Lower leg skin (tissue), 3 donors: ENCODE measurements at regions not wholly inside any gene's neighbourhood (a gene's known extent, or its start where the extent isn't known, plus 50 kb on each side); places are given as distances from the start of the nearest gene placed in this dataset.

Source experiments
- POLR2A ChIP-seq, 2 donors: fragments of 450-650 bp; IDR thresholded peaks; one replicate each; pipeline ENCODE4 v1.6.1; 2016 to 2017; ENCODE audit warnings: antibody characterized with exemption in 2 of 2, mild to moderate bottlenecking in 1 of 2, moderate library complexity in 1 of 2
- TF ChIP-seq, protein P1 (sequence below), 3 donors: fragments of 450-650 bp; IDR thresholded peaks; one replicate each; pipeline ENCODE4 v1.5.1; 2016; ENCODE audit warnings: antibody characterized with exemption in 3 of 3, mild to moderate bottlenecking in 3 of 3, moderate library complexity in 2 of 3

- TF ChIP-seq, protein P1, sequence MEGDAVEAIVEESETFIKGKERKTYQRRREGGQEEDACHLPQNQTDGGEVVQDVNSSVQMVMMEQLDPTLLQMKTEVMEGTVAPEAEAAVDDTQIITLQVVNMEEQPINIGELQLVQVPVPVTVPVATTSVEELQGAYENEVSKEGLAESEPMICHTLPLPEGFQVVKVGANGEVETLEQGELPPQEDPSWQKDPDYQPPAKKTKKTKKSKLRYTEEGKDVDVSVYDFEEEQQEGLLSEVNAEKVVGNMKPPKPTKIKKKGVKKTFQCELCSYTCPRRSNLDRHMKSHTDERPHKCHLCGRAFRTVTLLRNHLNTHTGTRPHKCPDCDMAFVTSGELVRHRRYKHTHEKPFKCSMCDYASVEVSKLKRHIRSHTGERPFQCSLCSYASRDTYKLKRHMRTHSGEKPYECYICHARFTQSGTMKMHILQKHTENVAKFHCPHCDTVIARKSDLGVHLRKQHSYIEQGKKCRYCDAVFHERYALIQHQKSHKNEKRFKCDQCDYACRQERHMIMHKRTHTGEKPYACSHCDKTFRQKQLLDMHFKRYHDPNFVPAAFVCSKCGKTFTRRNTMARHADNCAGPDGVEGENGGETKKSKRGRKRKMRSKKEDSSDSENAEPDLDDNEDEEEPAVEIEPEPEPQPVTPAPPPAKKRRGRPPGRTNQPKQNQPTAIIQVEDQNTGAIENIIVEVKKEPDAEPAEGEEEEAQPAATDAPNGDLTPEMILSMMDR (IDR thresholded peaks at IDR 0.05), result no peak
- TF ChIP-seq POLR2A (IDR thresholded peaks at IDR 0.05), result no peak
Observed at GRCh38 chr1:232137066-232137465, 492.9 kb downstream of the SIPA1L2 start.
